Embryonic facial prominence (tissue), 1 donor: ENCODE measurements at regions not wholly inside any gene's neighbourhood (a gene's known extent, or its start where the extent isn't known, plus 50 kb on each side); places are given as distances from the start of the nearest gene placed in this dataset.

Experiments used
- DNase-seq: peaks from one replicate; pipeline ENCODE4 v3.0.0-alpha.2; 2016; ENCODE audit errors: extremely low spot score

DNA sequence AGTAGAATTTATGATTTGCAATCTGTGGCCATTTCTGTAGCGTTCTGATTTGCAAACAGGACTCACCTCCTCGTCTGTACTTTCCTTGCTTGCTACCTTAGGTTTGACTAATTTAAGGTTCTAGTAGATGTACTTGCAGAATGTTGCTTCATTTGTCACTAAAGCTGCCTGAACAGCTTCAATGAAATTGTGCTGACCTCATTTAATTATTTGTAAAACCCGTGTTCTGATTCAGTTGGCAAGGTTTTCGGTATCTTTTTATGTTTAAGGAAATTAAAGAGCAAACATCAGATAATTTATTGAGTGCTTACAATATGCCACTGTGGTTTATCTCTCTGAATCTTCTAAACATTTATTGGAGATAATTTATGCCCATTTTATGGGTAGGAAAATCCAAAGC, 284.9 kb upstream of the EEF2KMT start:
- DNase-seq = no peak

DNA sequence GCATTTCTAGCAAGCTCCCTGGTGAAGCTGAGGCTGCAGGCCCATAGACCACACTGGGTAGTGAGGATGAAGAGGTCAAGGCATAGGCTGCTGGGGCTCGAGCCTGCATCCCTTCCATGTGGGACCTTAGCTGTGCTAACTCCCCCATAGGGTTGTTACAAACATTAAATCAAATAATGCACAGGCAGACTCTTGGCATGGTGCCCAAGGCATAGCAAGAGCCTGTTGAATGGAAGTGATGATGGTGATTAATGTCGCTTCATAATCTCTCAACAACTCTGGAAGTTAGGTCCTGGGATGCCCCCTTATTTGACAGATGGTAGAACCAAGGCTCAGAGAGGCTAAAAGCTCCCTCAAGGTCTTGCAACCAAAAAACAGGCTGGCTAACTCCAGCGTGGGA, 283.9 kb upstream of the EEF2KMT start:
- no peak for DNase-seq

DNA sequence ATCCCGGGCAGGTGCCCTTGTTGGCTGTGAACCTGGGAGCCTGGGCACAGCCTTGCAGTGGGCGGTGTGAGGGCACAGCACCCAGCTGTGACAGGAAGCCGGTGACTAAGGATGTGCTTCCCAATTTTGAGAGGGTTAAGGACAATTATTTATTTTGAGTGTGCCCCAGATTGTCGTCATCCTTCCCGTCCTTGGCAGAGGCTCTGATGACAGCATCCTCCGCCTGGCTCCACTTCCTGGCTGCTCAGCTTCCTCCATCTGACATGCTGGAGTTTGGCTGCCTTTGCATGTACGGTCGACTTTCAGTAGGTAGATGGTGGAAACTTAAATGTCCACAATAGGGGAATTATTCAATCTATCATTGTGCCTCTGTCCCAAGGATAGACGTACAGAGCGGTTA, 282.4 kb upstream of the EEF2KMT start:
- DNase-seq = no peak

DNA sequence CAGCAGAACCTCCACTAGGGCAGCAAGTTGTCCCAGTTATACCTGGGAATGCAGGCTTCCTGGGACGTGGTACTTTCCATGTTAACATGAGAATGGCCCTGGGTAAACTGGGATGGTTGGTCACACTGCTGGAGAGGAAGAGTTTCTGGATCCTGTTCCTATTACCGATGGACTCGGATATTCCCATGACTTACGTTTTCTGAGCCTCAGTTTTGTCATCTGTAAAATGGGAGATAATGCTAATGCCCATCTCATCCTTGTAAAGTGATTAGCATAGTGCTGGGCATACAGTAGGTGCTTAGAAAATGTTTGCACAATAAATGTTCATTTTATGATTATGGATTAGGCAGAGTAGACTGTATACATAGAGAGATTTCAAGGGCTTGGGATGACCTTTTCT, 280.9 kb upstream of the EEF2KMT start:
- DNase-seq = no peak

DNA sequence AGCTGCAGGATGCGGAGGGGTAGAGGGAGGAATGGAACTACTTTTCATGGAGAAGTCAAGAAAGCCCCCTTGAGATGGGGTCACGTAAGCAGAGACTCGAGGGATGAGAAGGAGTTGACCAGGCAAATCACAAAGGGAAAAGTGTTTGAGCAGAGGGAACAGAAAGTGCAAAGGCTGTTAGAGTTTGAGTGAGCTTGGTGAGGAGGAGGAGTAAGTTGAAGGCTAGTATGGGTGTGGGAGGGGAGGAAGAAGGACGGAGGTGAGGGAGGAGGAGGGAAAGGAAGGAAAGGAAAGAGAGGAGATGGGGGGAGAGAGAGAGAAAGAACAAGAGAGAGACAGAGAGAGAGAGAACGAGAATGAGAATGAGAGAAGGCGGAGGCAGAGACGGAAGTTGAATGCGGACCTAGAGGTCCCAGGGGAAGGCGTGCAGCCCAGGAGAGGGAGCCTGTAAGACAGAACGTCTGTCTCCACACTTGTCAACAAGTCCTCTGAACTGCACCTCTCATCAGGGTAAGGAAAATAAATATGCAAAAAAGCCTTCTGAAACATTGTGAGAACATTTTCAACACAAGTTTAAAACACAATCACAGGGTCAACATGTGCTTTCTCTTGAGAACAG, 279.8 kb upstream of the EEF2KMT start:
- DNase-seq = no peak

DNA sequence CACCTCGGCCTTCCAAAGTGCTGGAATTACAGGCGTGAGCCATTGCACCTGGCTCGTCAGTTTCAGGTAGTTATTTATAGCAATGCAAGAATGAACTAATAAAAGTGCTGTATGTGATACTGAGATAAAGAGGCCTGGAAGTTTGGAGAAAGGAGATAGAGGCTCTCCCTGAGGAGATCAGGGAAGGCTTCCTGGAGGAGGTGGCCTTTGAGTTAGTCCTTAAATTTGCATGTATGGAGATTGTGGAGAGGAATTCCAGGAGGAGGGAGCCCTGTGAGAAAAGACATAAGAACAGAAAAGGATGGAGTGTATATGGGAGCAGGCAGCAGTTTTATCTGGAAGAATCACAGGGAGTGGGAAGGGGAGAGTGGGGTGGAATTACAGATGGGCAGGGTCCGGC, 276.6 kb upstream of the EEF2KMT start:
- no peak for DNase-seq

DNA sequence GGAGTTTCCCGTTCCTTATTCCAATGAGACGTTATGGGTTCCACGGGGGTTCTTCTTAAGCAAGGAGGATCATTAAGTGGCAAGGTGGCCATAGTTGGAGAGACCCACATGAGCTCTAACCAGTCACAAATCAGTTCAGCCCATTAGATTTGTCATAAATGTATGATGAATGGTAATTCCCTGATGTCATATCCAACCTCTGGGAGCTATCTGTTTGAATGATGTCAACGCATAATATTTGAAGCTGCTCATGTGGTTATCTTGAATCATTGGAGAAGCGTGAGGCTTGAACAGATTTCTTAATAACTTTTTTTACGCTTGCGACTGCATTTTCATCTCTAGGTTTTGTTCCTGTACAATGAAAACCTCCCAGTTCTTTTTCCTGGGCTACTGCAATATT, 270.4 kb upstream of the EEF2KMT start:
- no peak for DNase-seq

DNA sequence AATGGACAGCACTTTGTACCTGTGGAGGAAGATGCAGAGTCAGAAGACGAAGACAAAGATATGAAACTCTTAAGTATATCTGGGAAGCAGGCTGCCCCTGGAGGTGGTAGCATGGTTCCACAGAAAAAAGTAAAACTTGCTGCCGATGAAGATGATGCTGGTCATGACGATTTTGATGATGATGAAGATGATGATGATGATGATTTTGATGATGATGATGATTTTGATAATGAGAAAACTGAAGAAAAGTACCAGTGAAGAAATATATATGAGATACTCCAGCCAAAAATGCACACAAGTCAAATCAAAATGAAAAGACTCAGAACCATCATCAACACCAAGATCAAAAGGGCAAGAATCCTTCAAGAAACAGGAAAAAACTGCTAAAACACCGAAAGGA, 268.5 kb upstream of the EEF2KMT start:
- no peak for DNase-seq

DNA sequence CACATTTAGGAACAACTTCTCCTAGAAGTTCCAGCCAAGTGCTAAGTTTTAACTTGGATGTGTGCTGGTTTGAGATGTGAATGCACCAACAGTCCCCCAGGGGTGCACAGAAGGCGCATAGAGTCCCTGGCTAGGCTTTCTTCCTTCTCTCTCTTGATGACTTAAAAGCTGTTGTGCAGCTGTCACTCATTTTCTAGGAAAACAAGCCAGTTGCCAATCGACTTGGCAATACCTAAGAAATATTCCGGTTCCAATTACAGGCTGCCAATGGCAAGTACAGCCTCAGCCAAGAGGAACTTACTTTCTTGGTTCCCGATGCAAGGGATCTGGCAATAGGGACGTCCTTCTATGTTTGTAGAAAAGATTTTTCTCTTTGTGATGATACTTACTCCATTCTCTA, 266.6 kb upstream of the EEF2KMT start:
- no peak for DNase-seq

DNA sequence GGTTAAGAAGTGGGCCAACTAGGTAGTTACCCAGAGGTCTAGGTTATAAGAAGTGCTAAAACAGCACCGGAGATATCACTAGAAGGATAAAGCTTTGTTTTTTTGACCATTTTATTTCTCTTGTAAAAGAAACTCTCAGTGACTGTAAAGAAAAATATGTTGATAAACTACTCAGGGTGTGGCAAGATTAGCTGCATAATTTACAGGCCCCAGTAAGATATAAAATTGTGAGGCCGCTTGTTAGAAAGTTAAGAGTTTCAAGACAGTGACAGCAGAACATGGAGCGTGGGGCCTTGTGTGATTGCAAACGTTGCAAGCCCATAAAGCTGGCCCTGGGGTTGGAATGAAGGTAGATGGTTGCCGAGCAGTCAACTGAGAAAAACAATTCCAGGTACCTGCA, 263.7 kb upstream of the EEF2KMT start:
- no peak for DNase-seq

DNA sequence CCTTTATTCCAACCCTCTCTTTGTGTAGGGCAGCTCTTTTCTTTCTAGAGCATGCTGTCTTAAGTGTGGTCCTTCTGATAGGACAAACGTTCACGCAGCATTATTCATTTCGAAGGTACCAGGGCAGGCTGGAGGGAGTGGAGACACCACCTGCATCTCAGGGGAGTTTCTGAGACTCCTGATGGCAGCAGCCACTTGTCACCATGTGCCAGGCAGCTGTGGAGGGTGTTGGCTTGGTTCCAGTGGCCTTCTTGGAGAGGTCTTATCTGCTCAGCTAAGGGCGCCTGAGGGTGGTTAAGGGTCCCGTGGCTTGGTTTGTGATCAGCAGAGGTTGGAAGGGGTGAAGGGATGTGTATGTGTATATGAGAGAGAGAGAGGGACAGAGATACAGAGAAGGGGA, 257.1 kb upstream of the EEF2KMT start:
- no peak for DNase-seq

DNA sequence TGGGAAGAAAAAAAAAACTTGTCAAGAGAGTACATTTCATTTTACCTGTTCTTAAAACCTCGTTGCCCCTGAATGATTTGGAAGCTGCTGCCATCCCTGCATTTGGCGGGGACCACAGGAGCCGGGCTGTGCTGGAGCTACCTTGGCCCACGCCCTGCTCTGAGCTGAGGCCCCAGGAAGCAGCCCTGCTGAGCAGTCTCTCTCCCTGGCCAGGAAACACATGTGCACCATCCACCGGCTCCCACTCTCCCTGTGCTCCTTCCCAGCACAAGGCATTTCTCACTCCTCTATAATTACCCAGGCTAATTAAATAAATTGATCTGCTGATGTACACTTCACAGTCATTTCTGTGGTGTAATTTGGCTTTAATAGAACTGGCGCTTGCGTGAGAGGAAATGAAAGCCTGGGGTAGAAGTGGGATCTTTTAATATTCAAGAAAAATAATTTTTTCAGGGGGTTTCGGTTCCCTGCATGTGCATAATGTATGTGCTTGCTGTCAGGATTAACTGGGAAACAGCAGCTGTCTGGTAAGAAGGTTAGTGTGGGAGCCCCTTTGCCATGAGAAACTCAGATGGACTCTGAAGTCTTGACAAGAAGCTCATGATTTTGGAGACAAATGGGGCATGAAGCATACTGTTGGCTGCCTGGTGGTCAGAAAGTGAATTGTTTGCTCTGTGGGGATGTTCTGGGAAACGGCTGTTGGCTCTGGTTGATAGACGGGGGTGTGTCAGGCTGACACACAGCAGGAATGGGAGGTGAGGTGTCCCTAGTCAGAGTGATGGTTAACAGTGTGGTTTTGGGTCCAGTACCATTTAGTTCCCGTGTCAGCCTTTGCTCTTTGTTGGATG, 252.3 kb upstream of the EEF2KMT start:
- DNase-seq = no peak

DNA sequence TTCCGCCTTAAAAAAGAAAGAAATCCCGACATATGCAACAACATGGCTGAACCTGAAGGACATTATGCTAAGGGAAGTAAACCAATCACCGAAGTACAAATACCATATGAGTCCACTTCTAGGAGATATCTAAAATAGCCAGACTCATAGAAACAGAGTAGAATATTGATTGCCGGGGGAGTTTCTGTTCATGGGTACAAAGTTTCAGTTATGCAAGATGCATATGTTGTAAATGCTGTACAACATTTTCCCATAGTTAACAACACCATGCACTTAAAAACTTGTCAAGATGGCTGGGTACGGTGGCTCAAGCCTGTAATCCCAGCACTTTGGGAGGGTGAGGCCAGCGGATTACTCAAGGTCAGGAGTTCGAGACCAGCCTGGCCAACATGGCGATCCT, 251.5 kb upstream of the EEF2KMT start:
- no peak for DNase-seq

DNA sequence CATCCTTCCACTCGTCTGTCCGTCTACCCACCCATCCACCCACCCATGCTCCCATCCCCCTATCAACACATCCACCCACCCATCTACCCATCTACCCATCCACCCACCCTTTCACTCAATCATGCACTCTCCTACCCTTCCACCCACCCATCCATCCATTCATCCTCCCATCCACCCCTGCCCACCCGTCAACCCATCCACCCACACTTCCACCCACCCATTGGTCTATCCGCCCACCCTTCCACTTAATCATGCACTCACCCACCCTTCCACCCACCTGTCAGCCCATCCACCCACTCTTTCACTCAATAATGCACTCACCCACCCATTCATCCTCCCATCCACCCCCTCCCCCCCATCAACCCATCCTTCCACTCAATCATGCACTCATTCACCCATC, 250.0 kb upstream of the EEF2KMT start:
- DNase-seq = no peak

DNA sequence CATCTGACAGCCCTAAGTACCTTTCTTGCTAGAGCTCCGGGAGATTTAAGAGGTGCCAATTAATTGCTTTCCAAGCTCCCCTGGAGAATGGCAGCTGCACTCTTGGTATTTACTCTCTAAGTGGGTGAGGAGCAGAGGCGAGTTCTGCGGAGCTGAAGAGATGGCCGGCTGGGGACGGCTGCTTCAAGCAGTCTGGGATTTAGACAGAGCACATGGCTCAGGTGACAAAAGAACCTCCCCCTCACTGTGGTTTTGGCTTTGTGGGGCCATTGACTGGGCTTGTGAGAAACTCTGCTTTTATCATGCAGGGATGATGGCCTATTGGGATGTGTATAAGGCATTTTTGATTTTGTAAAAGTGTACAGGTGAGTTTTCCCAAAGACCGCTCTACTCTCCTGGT, 239.3 kb upstream of the EEF2KMT start:
- DNase-seq = no peak

DNA sequence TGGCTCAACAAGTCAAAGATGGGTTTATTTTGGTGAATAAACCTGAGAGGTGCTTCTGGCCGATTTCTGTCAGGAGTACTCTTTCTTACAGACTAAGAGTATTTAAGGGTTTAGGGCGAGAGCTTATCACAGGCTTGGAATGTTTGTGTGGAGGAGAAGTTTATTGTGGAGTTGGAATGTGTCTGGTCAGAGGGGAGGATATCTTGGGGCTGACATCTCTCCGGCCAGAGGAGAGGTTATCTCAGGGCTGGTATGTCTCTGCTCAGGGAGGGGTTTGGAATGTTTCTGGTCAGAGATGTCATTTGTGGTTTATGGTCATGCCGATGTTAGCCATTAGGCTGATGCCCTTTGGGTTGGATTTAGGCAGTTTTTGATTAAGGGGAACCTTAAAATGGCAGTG, 236.4 kb upstream of the EEF2KMT start:
- DNase-seq = no peak

DNA sequence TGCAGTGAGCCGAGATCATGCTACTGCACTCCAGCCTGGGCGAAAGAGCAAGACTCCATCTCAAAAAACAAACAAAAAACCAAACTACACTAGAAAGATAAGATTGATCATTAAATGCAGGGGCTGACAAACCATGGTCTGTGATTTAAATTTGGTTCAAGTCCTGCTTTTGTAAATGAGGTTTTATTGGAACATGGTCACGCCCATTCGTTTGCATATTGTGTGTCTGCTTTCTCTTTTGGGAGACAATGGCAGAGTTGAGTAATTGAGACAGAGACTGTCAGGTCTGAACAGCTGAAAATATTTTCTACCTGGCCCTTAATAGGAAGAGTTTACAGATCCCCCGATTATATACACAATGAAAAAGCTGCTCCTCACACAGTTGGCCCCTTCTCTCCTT, 235.5 kb upstream of the EEF2KMT start:
- DNase-seq = no peak

DNA sequence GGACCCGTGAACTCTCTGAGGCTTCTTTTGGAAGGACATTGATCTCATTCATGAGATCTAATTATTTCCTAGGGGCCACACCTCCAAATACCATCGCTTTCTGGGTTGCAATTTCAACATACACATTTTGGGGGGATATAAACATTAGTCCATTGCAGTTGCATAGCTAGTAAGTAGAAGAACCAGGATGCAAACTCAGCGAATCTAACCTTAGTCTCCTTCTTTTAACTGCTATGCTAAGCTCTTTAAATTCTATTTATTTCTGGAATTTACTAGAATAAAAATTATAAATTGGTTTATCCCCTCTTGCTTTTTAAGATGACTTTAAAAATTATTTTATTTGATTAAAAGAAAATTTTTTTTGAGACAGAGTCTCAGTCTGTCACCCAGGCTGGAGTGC, 232.5 kb upstream of the EEF2KMT start:
- DNase-seq = no peak

DNA sequence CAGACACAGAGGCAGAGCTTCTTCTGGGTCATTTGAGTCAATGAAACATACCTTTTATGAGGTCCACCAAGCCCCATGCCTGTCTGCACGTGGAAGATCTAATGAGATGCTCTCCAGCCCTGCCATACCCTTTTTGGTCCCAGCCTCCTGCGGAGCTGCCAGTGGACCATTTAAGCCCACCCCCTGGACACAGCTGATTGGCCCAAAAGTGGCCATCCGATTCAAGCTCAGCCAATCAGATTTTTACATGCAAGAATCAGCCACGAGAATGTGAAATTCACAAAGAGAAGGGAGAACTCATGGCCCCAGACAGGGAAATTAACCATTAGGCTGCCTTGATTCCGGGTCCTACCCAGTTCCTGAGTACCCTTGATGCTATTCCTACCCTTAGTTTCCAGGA, 231.0 kb upstream of the EEF2KMT start:
- DNase-seq = no peak

DNA sequence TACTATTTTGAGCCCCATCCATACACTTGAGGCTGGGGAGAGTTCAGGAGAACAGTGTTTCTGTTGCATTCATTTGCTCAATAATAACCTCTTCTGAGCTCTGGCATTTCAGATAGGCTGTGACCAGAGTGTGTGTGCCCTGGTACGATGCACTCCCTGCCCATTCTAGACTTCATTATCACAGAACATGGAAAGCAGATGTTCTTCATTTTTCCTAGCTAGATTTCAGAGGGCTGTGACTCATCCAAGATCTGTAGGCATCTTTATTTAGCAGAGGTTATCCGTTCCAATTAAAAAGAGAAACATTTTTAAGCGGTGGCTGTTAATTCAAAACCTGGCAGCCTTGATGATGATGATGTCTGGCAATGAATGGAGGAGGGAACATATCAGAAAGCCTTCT, 228.8 kb upstream of the EEF2KMT start:
- no peak for DNase-seq

DNA sequence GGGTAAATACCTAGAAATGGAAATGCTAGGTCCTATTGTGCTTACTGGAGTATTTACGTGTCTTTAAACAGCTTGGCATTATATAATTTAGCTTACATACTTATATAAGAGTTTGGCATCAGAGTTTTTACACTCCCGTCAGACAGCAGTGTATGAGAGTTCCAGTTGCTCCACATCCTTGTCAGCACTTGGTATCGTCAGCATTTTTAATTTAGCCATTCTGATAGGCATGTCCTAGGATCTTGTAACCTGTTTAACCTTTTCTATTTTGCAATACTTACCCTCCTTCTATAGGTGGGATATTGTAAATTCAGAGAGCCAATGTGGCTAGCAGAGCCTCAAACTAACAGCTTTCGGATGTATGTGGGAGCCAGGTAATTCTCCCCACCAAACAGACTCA, 228.3 kb upstream of the EEF2KMT start:
- no peak for DNase-seq

DNA sequence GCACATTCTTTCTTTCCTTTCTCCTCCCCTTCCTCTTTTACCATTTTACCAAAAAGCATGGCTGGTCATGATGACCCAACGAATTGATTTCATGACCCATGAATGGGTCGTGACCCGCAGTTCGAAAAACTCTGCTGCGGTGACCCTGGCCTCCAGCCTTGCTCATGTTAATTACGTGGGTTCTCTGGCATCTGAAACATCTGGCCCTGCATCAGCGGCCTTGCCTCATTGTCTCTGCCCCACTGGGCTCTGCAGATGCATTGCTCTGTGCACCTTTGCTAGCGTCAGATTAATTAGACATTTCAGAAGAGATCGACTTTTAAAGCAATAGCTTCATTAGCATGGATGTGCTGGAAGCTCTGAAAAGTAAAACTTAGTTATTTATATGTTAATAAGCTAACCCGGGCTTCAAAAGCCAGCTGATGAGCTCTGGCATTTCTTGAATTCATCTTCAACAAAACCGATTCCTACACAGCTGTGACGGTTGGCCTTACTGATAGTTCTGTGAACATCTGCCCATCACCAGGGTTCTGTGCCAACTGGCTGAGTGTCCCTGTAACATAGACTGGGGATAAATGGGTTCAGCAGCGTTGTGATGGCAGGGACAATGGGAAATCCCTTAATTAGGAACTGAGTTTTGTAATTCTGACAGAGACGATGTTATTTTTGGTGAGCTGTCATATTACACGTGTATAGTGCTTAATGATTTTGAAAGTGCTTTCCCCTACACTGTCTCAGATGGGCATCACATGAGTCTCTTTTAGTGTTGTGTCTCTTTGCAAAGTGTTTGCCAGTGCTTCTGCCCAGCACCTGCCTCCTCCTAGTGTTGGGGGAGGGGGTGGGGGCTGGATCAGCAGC, 225.9 kb upstream of the EEF2KMT start:
- no peak for DNase-seq

DNA sequence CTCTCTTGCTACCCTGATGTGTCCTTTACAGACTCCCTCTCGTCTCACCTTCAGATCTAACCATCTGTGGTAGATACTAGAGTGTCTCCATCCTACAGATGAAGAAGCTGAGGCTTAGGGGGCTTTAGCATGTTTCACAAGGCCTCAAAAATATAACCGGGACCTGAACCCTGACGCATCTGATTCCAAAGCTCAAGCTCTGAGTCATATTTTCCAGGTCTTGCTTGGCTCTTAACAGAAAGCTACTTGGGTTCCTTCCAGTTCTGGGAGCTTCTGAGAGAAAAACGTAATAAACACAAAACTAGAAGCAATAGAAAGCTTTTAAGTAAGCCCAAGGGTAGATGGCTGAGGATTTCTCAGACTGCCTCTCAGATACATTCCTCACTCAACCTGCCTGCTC, 224.3 kb upstream of the EEF2KMT start:
- no peak for DNase-seq
